Activated T-helper 1 cell treated with anti-CD3 and anti-CD28 coated beads, Interleukin-2, amount 50 U/mL, for 16 hours (primary cell): ENCODE measurements at regions not wholly inside any gene's neighbourhood (a gene's known extent, or its start where the extent isn't known, plus 50 kb on each side); places are given as distances from the start of the nearest gene placed in this dataset.
A peak's percentile ranks its signal among the peaks of the same experiment; 100 is the strongest.
"Not testable (repeated sequence)": the region's sequence is repeated elsewhere in the genome, so short reads cannot be mapped to it uniquely, and the experiment has no call there.

Source experiments
- DNase-seq, 2 donors: peaks; one replicate each; pipeline ENCODE4 v3.0.0-alpha.2; 2020; ENCODE audit warnings: low read depth in 1 of 2, low spot score in 1 of 2

GRCh38 chr12:107366322-107366721 is 273.0 kb upstream of the CRY1 start:
- DNase-seq, result no peak

DNA sequence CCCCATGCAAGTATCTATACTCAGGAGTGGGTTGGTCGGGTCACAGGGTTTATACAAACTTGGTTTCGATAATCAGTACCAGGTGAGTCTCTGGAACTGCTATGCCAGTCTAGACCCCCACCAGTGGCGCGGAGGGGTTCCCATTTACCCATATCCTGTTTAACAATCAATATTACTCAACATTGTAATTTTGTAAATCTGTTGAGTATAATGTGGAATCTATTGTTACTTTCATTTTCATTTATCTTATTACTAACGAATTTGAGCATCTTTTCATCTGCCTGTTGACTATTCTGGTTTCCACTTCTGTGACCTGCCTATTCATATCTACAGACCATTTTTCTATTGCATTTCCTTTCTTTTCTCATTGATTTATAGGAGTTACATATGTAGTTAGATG is 275.2 kb upstream of the CRY1 start:
- DNase-seq, result peak in 1 of 2 donors; percentile 10

DNA sequence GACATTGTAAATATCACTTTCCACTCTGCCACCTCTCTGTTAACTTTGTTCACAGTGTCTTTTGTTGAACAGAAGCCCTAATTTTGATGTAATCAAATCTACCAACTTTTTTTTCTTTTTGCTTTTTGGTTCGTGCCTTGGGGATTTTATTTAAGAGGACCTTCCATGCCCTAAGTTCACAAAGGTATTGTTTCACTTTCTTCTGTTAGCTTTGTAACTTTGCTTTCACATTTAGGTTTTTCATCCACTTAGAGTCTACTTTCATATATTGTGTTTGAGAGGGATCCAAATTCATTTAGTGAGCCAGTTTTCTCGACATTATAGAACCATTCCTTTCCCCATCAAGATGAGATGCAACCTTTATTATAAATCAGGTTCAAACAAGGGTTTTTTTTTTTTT is 275.7 kb upstream of the CRY1 start:
- DNase-seq, result no peak

GRCh38 chr12:107369679-107370078 is 276.3 kb upstream of the CRY1 start:
- no peak for DNase-seq

DNA sequence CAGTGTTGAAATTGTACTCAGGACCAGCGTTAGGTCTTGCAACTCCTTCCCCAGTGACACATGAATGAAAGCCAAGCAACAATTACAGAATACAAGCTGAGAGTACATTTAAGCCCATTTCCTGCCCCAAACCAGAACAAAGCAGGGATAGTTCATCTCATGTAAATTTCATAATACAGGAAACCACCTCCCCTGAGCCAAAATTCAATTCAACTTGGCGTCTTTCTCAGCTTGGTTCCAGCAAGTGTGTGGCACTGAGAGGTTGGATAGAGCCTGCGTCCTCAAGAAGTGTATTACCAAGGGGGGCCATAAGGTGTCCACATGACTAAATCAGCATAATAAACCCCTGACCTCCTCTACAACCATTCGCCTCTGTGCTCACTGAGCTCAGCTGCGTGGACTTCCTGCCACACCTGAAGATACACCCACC is 278.9 kb upstream of the CRY1 start:
- DNase-seq, result peak in 1 of 2 donors; percentile 4

DNA sequence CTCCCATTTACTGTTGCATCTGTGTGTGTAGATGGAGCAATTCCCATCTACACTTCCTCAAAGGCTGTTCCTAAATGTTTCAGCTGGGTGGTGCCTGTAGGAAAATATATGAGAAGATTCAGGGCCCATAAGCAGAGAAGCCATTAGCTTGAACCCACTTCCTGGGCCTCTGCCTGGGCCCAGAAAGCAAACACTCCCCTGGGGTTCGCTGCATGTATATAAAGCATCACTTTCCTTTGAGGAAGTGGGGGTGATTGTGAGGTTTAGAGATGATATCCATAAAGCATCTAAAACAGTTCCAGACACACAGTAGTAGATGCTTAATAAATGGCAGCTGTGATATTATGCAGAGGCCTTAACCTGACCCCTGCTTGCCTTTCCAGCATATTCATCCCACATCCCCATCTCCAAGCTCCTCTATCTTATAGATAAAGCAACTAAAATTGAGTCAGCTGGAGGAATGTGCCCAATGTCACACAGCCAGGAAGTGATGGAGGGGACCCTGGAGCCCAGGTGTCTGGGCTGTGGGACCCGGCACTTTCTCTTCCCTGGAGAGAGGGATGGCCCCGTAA is 280.0 kb upstream of the CRY1 start:
- DNase-seq, result no peak

DNA sequence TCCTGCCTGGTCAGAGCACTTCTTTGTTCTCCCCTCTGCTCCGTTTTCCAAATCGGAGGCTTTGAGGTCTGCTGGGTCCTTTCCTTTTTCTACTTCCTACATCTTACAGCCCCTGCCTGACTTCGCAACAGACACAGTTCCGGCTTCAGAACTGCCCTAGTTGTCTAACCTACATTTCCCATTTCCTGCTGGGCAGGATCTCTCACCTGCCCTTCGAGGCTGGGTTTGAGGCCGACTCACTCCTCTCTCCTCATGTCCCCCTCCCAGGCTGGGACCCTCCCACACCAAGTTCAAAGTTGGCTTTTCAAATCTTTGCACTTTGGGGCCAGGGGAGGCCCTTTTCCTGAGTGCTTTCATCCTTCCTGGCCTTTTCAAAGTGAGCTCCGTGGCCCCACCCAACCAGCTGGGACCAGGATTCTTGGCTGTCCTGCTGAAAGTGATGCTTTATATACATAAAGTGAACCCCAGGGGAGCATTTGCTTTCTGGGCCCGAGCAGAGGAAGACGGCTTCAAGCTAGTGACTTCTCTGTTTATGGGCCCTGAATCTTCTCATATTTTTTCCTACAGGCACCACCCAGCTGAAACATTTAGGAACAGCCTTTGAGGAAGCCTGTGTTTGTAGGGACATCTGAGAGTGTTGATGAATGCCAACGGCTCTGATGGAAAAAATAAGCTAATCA is 281.0 kb upstream of the CRY1 start:
- no peak for DNase-seq

DNA sequence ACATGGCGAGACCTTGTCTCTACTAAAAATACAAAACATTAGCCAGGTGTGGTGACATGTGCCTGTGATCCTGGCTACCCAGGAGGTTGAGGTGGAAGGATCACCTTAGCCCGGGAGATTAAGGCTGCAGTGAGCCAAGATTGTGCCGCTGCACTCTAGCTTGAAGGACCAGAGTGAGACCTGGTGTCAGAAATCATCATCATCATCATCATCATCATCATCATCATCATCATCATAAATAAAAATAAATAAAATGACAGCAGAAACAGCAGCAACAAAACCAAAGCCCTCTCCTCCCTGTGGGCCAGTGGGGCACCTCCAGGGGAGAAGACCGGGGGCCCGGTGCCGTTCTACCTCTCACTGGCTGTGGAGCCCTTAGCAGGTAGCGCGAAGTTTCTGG is 281.9 kb upstream of the CRY1 start:
- DNase-seq, result no peak

GRCh38 chr12:107377596-107378385 is 284.4 kb upstream of the CRY1 start:
- no peak for DNase-seq

GRCh38 chr12:107378609-107379008 is 285.3 kb upstream of the CRY1 start:
- no peak for DNase-seq

GRCh38 chr12:107379142-107379851 is 285.9 kb upstream of the CRY1 start:
- DNase-seq, result not testable (repeated sequence)

DNA sequence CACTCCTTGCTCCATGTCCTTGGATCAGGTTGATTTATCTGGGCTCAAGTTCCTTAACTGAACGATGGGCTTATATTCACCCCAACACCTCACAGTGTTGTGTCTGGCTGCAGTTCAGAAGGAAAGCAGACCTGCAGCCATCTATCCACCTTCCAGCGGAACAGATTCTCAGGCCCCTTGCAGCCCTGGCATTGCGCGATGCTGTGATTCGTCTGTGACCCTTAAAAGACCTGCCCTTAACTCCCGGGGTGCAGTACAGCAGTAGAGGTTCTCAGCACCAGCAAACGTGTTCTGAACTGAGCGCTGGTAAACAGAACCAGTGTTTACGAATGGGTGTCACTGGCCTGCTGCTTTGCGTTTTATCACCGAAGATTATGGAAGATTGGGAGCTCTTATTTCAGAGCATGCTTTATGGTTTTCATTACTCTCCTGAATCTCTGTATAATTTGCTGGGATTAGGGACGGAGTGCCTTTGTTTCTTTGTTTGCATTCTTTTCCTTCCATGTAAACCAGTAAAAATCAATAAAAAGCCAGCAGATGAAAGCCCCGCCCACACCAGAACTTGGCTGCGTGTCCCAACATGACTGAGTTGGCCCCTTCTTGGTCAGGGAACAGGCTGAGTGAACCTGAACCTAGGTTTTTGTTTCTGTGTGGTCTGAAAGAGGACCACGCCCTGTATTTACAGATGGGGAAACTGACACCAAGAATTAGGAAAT is 286.7 kb upstream of the CRY1 start:
- DNase-seq, result no peak

- DNase-seq, result no peak
Measured at GRCh38 chr12:107384645-107385044, 291.3 kb upstream of the CRY1 start.

- DNase-seq, result no peak
Measured at GRCh38 chr12:107385509-107385908, 292.2 kb upstream of the CRY1 start.

- DNase-seq, result no peak
Measured at GRCh38 chr12:107386569-107386968, 293.2 kb upstream of the CRY1 start.

DNA sequence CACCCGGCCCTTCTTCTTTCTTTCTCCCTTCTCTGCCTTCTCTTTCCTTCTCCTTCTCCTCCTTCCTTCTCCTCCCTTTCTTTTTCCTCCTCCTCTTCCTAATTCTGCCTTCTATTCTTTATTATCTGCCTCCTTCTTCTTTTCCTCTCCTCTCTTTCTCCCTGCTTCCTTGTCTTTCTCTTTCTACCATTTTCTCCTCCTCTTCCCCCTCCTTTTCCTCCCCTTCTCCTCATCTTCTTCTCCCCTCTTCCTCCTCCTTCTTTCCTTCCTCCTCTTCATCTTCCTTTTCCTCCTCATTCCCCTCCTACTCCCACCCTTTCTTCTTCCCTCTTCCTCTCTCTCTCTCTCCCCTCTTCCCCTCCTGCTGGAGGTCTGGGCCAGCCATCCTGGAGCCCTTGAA is 294.9 kb upstream of the CRY1 start:
- DNase-seq, result no peak

- DNase-seq, result no peak
Measured at GRCh38 chr12:107390414-107390813, 295.2 kb upstream of the PWP1 start.

DNA sequence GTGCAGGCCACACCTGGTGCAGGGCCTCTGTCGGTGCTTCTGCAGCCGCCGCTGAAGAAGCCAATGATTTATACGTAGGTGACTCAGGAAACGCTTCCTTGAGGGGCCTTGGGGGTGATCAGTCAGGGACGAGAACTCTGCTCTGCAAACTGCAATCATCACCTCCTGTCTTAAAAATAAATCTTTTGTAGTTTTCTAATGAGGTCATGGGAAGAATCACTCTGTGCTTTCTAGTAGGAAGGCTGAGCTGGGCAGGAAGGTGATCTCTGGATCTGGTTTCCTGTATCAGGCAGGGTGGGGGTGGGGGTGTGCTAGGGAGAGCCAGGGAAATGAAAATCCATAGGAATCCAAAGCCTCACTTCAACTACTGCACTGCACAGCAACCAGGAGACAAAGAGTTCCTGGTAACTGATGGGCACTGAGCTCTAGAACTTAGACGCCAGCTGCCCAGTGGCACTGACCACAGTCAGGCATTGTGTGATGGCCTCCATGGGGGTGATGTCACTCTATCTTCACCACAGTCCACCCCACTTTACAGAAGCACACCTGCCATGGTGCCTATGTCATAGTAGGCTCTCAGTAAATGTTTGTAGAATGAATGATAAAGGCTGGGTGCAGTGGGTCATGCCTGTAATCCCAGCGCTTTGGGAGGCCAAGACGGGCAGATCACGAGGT is 292.4 kb upstream of the PWP1 start:
- DNase-seq, result no peak

DNA sequence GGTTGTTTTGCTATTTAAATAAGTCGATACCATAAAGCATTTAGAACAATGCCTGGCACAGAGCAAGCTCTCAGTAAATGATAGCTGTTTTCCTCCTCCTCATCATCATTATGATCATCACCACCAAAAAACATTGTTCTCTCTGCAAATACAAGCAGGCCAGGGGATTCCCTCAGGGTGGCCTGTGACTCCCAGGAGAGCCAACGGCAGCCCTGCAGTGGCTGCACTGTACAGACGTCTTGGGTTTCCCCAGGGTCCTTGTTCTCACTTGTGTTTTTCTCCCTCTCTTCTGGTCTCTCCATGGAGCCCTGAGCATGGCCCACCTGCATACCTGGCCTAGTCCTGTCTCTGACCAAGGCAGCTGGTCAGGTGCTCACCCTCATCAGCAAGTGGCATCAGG is 290.9 kb upstream of the PWP1 start:
- DNase-seq, result no peak

DNA sequence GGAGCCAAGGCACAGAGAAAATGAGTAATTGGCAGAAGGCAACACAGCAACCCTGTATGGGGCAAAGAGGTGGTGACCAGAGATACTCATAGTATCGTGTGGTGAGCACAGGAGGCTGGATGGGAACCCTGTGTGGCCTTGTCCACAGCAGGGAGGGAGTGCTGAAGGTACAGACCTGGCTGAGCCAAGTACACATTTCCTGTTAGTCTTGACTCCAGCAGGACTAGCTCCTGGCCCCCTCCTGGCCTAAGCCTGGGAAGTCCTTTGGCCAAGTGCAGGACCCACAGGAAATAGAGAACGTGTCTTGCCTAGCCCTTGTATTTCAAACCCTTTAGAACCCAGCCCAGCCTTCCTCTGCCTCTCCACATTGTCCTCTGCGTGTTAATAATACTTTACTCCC is 289.8 kb upstream of the PWP1 start:
- no peak for DNase-seq

- no peak for DNase-seq
Measured at GRCh38 chr12:107396991-107397390, 288.6 kb upstream of the PWP1 start.
